GM12878 (cell line): ENCODE measurements at regions not wholly inside any gene's neighbourhood (a gene's known extent, or its start where the extent isn't known, plus 50 kb on each side); places are given as distances from the start of the nearest gene placed in this dataset.

ENCODE experiments used
- ATAC-seq: fragments of 200-7000 bp; cut with Tn5 transposase; 3 replicates; pipeline ENCODE4 v1.9.1; 2020; ENCODE audit warnings: mild to moderate bottlenecking, moderate library complexity
- BruUV-seq: library from RNA; stranded (reverse); fragments of 400-500 nt; replicated peaks from 2 replicates; lab custom pipeline; 2021; lab: Mats Ljungman, UMichigan
- CTCF ChIA-PET: fragments of 300-600 bp; sonication (Branson Sonifier 250); formaldehyde crosslinking; extraction: SDS; loops from one replicate; lab custom pipeline; 2021; ENCODE audit warnings: inconsistent platforms; lab: Yijun Ruan, JAX
- POLR2A ChIA-PET: fragments of 350-600 bp; formaldehyde crosslinking; extraction: SDS; loops from one replicate; lab custom pipeline; 2021; ENCODE audit warnings: inconsistent platforms; lab: Charles Lee
- RAD21 ChIA-PET: fragments of 300-600 bp; sonication (Branson Sonifier 250); formaldehyde crosslinking; loops from one replicate; lab custom pipeline; 2023; ENCODE audit warnings: antibody characterized with exemption; ENCODE audit not compliant: unreplicated experiment; lab: Charles Lee
- SMC1A ChIA-PET: fragments of 300-600 bp; sonication (Branson Sonifier 250); formaldehyde crosslinking; loops from one replicate; lab custom pipeline; 2023; ENCODE audit not compliant: unreplicated experiment, uncharacterized antibody; lab: Charles Lee
- DNase-seq: peaks from one replicate; pipeline ENCODE4 v3.0.0-alpha.2; 2011; ENCODE audit warnings: low read depth, low spot score
- FAIRE-seq: peaks from 3 replicates; lab custom pipeline; 2011; peaks lifted over from hg19 to GRCh38; lab: Jason Lieb, UNC
- H2AFZ ChIP-seq: 2 replicates; pipeline ENCODE4 v1.6.0; 2011; ENCODE audit warnings: low read depth, low read length, control low read depth; ENCODE audit not compliant: control insufficient read depth
- H3K27ac ChIP-seq: 2 replicates; pipeline ENCODE4 v1.5.1; 2011; ENCODE audit warnings: control low read depth; ENCODE audit not compliant: control insufficient read depth, insufficient read depth
- H3K27me3 ChIP-seq, 2 experiments: replicated peaks in 1 of 2; 2 replicates each; pipeline versions ENCODE4 v1.6.0 to v1.6.1; 2011; ENCODE audit warnings: low read length in 1 of 2; ENCODE audit not compliant: control insufficient read depth in 2 of 2, insufficient read depth in 2 of 2
- H3K36me3 ChIP-seq, 2 experiments: 2 replicates each; pipeline ENCODE4 v1.5.1; 2011; ENCODE audit warnings: low read length in 1 of 2; ENCODE audit not compliant: control insufficient read depth in 2 of 2, insufficient read depth in 2 of 2
- H3K4me1 ChIP-seq: 2 replicates; pipeline ENCODE4 v1.6.1; 2011; ENCODE audit warnings: mild to moderate bottlenecking, low read length, moderate library complexity, mixed read lengths; ENCODE audit not compliant: control insufficient read depth, insufficient read depth
- H3K4me2 ChIP-seq: 2 replicates; pipeline ENCODE4 v1.6.0; 2011; ENCODE audit warnings: control low read depth; ENCODE audit not compliant: control insufficient read depth, insufficient read depth
- H3K4me3 ChIP-seq: fragments of 200-600 bp; sonication (generic); 2 replicates; pipeline ENCODE4 v1.5.1; 2016
- H3K79me2 ChIP-seq: 2 replicates; pipeline ENCODE4 v1.6.0; 2011; ENCODE audit warnings: low read length; ENCODE audit not compliant: control insufficient read depth, insufficient read depth
- H3K9ac ChIP-seq: 2 replicates; pipeline ENCODE4 v1.8.0; 2011; ENCODE audit warnings: low read length, control low read depth, mixed read lengths; ENCODE audit not compliant: control insufficient read depth, insufficient read depth
- H3K9me3 ChIP-seq: replicated peaks from 3 replicates; pipeline ENCODE4 v1.5.1; 2011; ENCODE audit warnings: mild to moderate bottlenecking, low read length; ENCODE audit not compliant: control insufficient read depth, insufficient read depth
- H4K20me1 ChIP-seq: 2 replicates; pipeline ENCODE4 v1.6.0; 2011; ENCODE audit not compliant: control insufficient read depth, insufficient read depth
- IKZF1 ChIP-seq: fragments of 450-650 bp; conservative IDR thresholded peaks from 2 replicates; pipeline ENCODE4 v1.6.1; 2017; ENCODE audit warnings: antibody characterized with exemption, mild to moderate bottlenecking
- SMC3 ChIP-seq: IDR thresholded peaks from 2 replicates; pipeline ENCODE4 v1.6.1; 2011; ENCODE audit warnings: low read length, improper control_type of control experiment, borderline replicate concordance
- TCF12 ChIP-seq: IDR thresholded peaks from 2 replicates; pipeline ENCODE4 v1.6.1; 2011; ENCODE audit warnings: low read depth, mild to moderate bottlenecking, low read length
- WGBS: methylation state at CpG from one replicate; pipeline ENCODE4 v1.1.6; 2016; ENCODE audit warnings: low lambda C conversion rate; ENCODE audit not compliant: insufficient replicate concordance, insufficient coverage; ENCODE audit errors: missing lambda C conversion rate; 5-methylcytosine and 5-hydroxymethylcytosine counted together
- in situ Hi-C: fragments of 300-500 bp; cut with MboI; formaldehyde crosslinking; loops from 9 replicates; pipeline ENCODE4 v1.14.3; 2018; ENCODE audit warnings: mixed read lengths
- intact Hi-C: fragments of 100-400 bp; cut with micrococcal nuclease; formaldehyde crosslinking; loops from one replicate; pipeline ENCODE4 v1.14.2; 2022; ENCODE audit not compliant: unreplicated experiment
- TF ChIP-seq, protein P1 (sequence below): fragments of 450-650 bp; IDR thresholded peaks from 2 replicates; pipeline ENCODE4 v1.6.1; 2017; ENCODE audit warnings: mild to moderate bottlenecking, moderate library complexity

- Histone ChIP-seq H3K27me3 (no peaks in the 10 kb centered on the region; a peak in 1 of 4 replicates), H3K4me1 (peaks cover 26% of the 10 kb centered on the region), H3K36me3 (no peaks in the 10 kb centered on the region), H3K4me2 (no peak overlapping the region; the same call in 1 of the 2 replicates), H3K9ac (no peak overlapping the region), H3K4me3 (no peak overlapping the region), H4K20me1 (no peaks in the 10 kb centered on the region), H3K27ac (no peak overlapping the region), H3K9me3 (no peaks in the 10 kb centered on the region), H3K79me2 (no peaks in the 10 kb centered on the region), H2AFZ (no peak overlapping the region; the same call in 1 of the 2 replicates)
- ChIA-PET CTCF (interaction anchor here (0.6 to 3.2 kb wide), 5 partner anchors 42 to 269 kb away, joined by 3 to 16 read pairs (median 3); no protein-coding TSS in a partner anchor), SMC1A (interaction anchor here (0.7 to 1.5 kb wide), 3 partner anchors 60 to 161 kb away, joined by 3 read pairs; no protein-coding TSS in a partner anchor), RAD21 (interaction anchor here (1.2 to 2.0 kb wide), 4 partner anchors 109 to 168 kb away, joined by 3 to 12 read pairs (median 8); no protein-coding TSS in a partner anchor), POLR2A (interaction anchor here (1.5 kb wide), 1 partner anchor 106 kb away, joined by 3 read pairs; no protein-coding TSS in a partner anchor)
- ATAC-seq, result peak; percentile 49
- TF ChIP-seq TCF12 (0 out of 2 replicates have a peak, but pooled peaks have one; percentile 35), IKZF1 (0 out of 2 replicates have a peak, but pooled peaks have one; percentile 21), SMC3 (no peak)
- TF ChIP-seq, protein P1, sequence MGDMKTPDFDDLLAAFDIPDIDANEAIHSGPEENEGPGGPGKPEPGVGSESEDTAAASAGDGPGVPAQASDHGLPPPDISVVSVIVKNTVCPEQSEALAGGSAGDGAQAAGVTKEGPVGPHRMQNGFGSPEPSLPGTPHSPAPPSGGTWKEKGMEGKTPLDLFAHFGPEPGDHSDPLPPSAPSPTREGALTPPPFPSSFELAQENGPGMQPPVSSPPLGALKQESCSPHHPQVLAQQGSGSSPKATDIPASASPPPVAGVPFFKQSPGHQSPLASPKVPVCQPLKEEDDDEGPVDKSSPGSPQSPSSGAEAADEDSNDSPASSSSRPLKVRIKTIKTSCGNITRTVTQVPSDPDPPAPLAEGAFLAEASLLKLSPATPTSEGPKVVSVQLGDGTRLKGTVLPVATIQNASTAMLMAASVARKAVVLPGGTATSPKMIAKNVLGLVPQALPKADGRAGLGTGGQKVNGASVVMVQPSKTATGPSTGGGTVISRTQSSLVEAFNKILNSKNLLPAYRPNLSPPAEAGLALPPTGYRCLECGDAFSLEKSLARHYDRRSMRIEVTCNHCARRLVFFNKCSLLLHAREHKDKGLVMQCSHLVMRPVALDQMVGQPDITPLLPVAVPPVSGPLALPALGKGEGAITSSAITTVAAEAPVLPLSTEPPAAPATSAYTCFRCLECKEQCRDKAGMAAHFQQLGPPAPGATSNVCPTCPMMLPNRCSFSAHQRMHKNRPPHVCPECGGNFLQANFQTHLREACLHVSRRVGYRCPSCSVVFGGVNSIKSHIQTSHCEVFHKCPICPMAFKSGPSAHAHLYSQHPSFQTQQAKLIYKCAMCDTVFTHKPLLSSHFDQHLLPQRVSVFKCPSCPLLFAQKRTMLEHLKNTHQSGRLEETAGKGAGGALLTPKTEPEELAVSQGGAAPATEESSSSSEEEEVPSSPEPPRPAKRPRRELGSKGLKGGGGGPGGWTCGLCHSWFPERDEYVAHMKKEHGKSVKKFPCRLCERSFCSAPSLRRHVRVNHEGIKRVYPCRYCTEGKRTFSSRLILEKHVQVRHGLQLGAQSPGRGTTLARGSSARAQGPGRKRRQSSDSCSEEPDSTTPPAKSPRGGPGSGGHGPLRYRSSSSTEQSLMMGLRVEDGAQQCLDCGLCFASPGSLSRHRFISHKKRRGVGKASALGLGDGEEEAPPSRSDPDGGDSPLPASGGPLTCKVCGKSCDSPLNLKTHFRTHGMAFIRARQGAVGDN, result peak; percentile 33; the same call in 1 of the 2 replicates
- no peak for FAIRE-seq
- in situ Hi-C loops (loop anchor here (25.0 kb wide), 1 partner anchor 164 kb away; the partner anchor contains the start of gene GSE1), intact Hi-C loops (loop anchor here (10.0 kb wide), 1 partner anchor 106 kb away; no protein-coding TSS in a partner anchor)
- 3% methylated on average over 29 of the region's 30 CpGs for WGBS
- no TSS peak for BruUV-seq
- no peak for DNase-seq
Measured at GRCh38 chr16:85448557-85449190, 164.4 kb upstream of the GSE1 start.
